ENCODE measurements at regions not wholly inside any gene's neighbourhood (a gene's known extent, or its start where the extent isn't known, plus 50 kb on each side); places are given as distances from the start of the nearest gene placed in this dataset.
A peak's percentile ranks its signal among the peaks of the same experiment; 100 is the strongest.

- no peak for TF ChIP-seq CTCF (IDR thresholded peaks at IDR 0.05; ENCODE audit: low read depth, low read length)
- Histone ChIP-seq H3K36me3 (no peaks in the 10 kb centered on the region), H3K27me3 (no peaks in the 10 kb centered on the region), H3K27ac (no peak overlapping the region), H3K4me3 (no peak overlapping the region), H3K4me1 (ENCODE audit: low read depth) (no peaks in the 10 kb centered on the region), H3K9me3 (ENCODE audit: low read depth) (no peaks in the 10 kb centered on the region)
- peak in 1 of 2 donors; percentile 61 for DNase-seq (ENCODE audit: low read depth in 1 of 2, low spot score in 1 of 2)
Measured at GRCh38 chr11:80856066-80856465, 1415.2 kb upstream of the TENM4 start.

GRCh38 chr11:80855426-80855825 is 1414.6 kb upstream of the TENM4 start:
- Histone ChIP-seq H3K36me3 (no peaks in the 10 kb centered on the region), H3K27ac (no peak overlapping the region), H3K9me3 (ENCODE audit: low read depth) (no peaks in the 10 kb centered on the region), H3K27me3 (no peaks in the 10 kb centered on the region), H3K4me1 (ENCODE audit: low read depth) (no peaks in the 10 kb centered on the region), H3K4me3 (no peak overlapping the region)
- no peak for TF ChIP-seq CTCF (IDR thresholded peaks at IDR 0.05; ENCODE audit: low read depth, low read length)
- DNase-seq (ENCODE audit: low read depth in 1 of 2, low spot score in 1 of 2), result no peak

- Histone ChIP-seq H3K4me1 (ENCODE audit: low read depth) (no peaks in the 10 kb centered on the region), H3K27me3 (no peaks in the 10 kb centered on the region), H3K36me3 (no peaks in the 10 kb centered on the region), H3K27ac (no peak overlapping the region), H3K4me3 (no peak overlapping the region), H3K9me3 (ENCODE audit: low read depth) (no peaks in the 10 kb centered on the region)
- DNase-seq (ENCODE audit: low read depth in 1 of 2, low spot score in 1 of 2), result no peak
- TF ChIP-seq CTCF (IDR thresholded peaks at IDR 0.05; ENCODE audit: low read depth, low read length), result no peak
Measured at GRCh38 chr11:80849253-80849652, 1408.4 kb upstream of the TENM4 start.

GRCh38 chr11:80846979-80847378 is 1406.1 kb upstream of the TENM4 start:
- no peak for DNase-seq (ENCODE audit: low read depth in 1 of 2, low spot score in 1 of 2)
- no peak for TF ChIP-seq CTCF (IDR thresholded peaks at IDR 0.05; ENCODE audit: low read depth, low read length)
- Histone ChIP-seq H3K36me3 (no peaks in the 10 kb centered on the region), H3K9me3 (ENCODE audit: low read depth) (no peaks in the 10 kb centered on the region), H3K27ac (no peak overlapping the region), H3K4me1 (ENCODE audit: low read depth) (no peaks in the 10 kb centered on the region), H3K4me3 (no peak overlapping the region), H3K27me3 (no peaks in the 10 kb centered on the region)

- Histone ChIP-seq H3K27ac (no peak overlapping the region), H3K9me3 (ENCODE audit: low read depth) (no peaks in the 10 kb centered on the region), H3K36me3 (no peaks in the 10 kb centered on the region), H3K4me3 (no peak overlapping the region), H3K4me1 (ENCODE audit: low read depth) (no peaks in the 10 kb centered on the region), H3K27me3 (no peaks in the 10 kb centered on the region)
- TF ChIP-seq CTCF (IDR thresholded peaks at IDR 0.05; ENCODE audit: low read depth, low read length), result no peak
- no peak for DNase-seq (ENCODE audit: low read depth in 1 of 2, low spot score in 1 of 2)
Measured at GRCh38 chr11:80846442-80846841, 1405.6 kb upstream of the TENM4 start.
